OCI-LY7 (cell line): ENCODE measurements at regions not wholly inside any gene's neighbourhood (a gene's known extent, or its start where the extent isn't known, plus 50 kb on each side); places are given as distances from the start of the nearest gene placed in this dataset.

Experiments used
- BruUV-seq: library from RNA; stranded (reverse); fragments of 400-500 nt; replicated peaks from 2 replicates; lab custom pipeline; 2021; lab: Mats Ljungman, UMichigan
- CTCF ChIA-PET: fragments of 300-600 bp; sonication (Branson Sonifier 250); formaldehyde crosslinking; loops from one replicate; lab custom pipeline; 2022; ENCODE audit warnings: antibody characterized with exemption; ENCODE audit not compliant: unreplicated experiment; lab: Charles Lee
- POLR2A ChIA-PET: fragments of 300-600 bp; sonication (Branson Sonifier 250); formaldehyde crosslinking; loops from one replicate; lab custom pipeline; 2022; ENCODE audit warnings: antibody characterized with exemption; lab: Charles Lee
- DNase-seq: peaks from one replicate; pipeline ENCODE4 v3.0.0-alpha.2; 2015; ENCODE audit warnings: low spot score
- H2AFZ ChIP-seq: fragments of 200-600 bp; sonication (generic), shearing (Covaris generic); 2 replicates; pipeline ENCODE4 v1.6.1; 2014; ENCODE audit warnings: mild to moderate bottlenecking, antibody characterized with exemption, low read length, moderate library complexity
- H3K27ac ChIP-seq: fragments of 200-600 bp; sonication (generic); 2 replicates; pipeline ENCODE4 v1.5.1; 2014; ENCODE audit warnings: mixed run types, low read depth, mild to moderate bottlenecking, moderate library complexity, low read length, inconsistent platforms; ENCODE audit not compliant: poor library complexity, severe bottlenecking
- H3K36me3 ChIP-seq: fragments of 200-600 bp; sonication (generic); 2 replicates; pipeline ENCODE4 v1.6.1; 2014; ENCODE audit warnings: mild to moderate bottlenecking, antibody characterized with exemption, low read length, moderate library complexity, mixed read lengths; ENCODE audit not compliant: insufficient read depth
- H3K4me1 ChIP-seq: fragments of 200-600 bp; sonication (generic); 2 replicates; pipeline ENCODE4 v1.5.1; 2014; ENCODE audit warnings: mild to moderate bottlenecking, low read length; ENCODE audit not compliant: insufficient read depth, poor library complexity, severe bottlenecking
- H3K4me2 ChIP-seq: fragments of 200-600 bp; sonication (generic); 2 replicates; pipeline ENCODE4 v1.6.1; 2014; ENCODE audit warnings: mild to moderate bottlenecking, low read length
- H3K4me3 ChIP-seq: fragments of 200-600 bp; sonication (generic); 2 replicates; pipeline ENCODE4 v1.5.1; 2014; ENCODE audit warnings: mild to moderate bottlenecking, low read depth, low read length; ENCODE audit not compliant: poor library complexity, severe bottlenecking
- H3K79me2 ChIP-seq: fragments of 200-600 bp; sonication (generic); 2 replicates; pipeline ENCODE4 v1.6.1; 2016; ENCODE audit warnings: low read depth, mild to moderate bottlenecking, low read length, moderate library complexity, mixed read lengths; ENCODE audit not compliant: insufficient read depth
- H3K9me2 ChIP-seq: fragments of 200-600 bp; sonication (generic); 2 replicates; pipeline ENCODE4 v1.6.1; 2016; ENCODE audit warnings: mild to moderate bottlenecking, low read length, mixed read lengths; ENCODE audit not compliant: insufficient read depth
- H3K9me3 ChIP-seq: fragments of 200-600 bp; sonication (generic); 2 replicates; pipeline ENCODE4 v1.6.1; 2014; ENCODE audit warnings: mild to moderate bottlenecking, mixed run types, low read length, mixed read lengths
- H4K20me1 ChIP-seq: fragments of 200-600 bp; sonication (generic); 2 replicates; pipeline ENCODE4 v1.6.1; 2014; ENCODE audit warnings: mild to moderate bottlenecking, antibody characterized with exemption, low read length, moderate library complexity, mixed read lengths; ENCODE audit not compliant: insufficient read depth
- CTCF ChIP-seq: fragments of 200-600 bp; sonication (generic); conservative IDR thresholded peaks from 2 replicates; pipeline ENCODE4 v1.5.1; 2014; ENCODE audit warnings: mild to moderate bottlenecking, antibody characterized with exemption, low read length, moderate library complexity, mixed read lengths
- EZH2phosphoT487 ChIP-seq: fragments of 200-600 bp; sonication (generic); IDR thresholded peaks from 2 replicates; pipeline ENCODE4 v1.6.1; 2018; ENCODE audit warnings: low read depth, borderline replicate concordance, mild to moderate bottlenecking, mixed run types, antibody characterized with exemption, low read length, moderate library complexity, mixed read lengths
- intact Hi-C: fragments of 100-400 bp; cut with micrococcal nuclease; formaldehyde crosslinking; loops from one replicate; pipeline ENCODE4 v1.10.0; 2022; ENCODE audit not compliant: unreplicated experiment

GRCh38 chr3:43965656-43966055, 274.9 kb downstream of the ABHD5 start:
- BruUV-seq = no TSS peak
- intact Hi-C loops = no loop called here
- no peak for DNase-seq
- Histone ChIP-seq H3K4me1 (peaks cover 8% of the 10 kb centered on the region), H3K79me2 (no peaks in the 10 kb centered on the region), H3K4me3 (no peak overlapping the region), H3K9me3 (no peaks in the 10 kb centered on the region), H4K20me1 (no peaks in the 10 kb centered on the region), H2AFZ (no peak overlapping the region), H3K4me2 (peak overlapping the region; percentile 27; the same call in 1 of the 2 replicates), H3K9me2 (no peaks in the 10 kb centered on the region), H3K36me3 (no peaks in the 10 kb centered on the region), H3K27ac (no peak overlapping the region)
- ChIA-PET CTCF (no interaction called here), POLR2A (interaction anchor here (1.0 to 1.2 kb wide), 2 partner anchors 10 to 11 kb away, joined by 4 to 7 read pairs; no protein-coding TSS in a partner anchor)
- TF ChIP-seq EZH2phosphoT487 (no peak), CTCF (no peak)

- Histone ChIP-seq H3K36me3 (no peaks in the 10 kb centered on the region), H4K20me1 (no peaks in the 10 kb centered on the region), H3K4me3 (no peak overlapping the region), H3K79me2 (no peaks in the 10 kb centered on the region), H3K9me2 (no peaks in the 10 kb centered on the region), H3K27ac (no peak overlapping the region), H3K4me1 (peaks cover 8% of the 10 kb centered on the region), H2AFZ (no peak overlapping the region), H3K4me2 (peak overlapping the region; percentile 27; the same call in 1 of the 2 replicates), H3K9me3 (no peaks in the 10 kb centered on the region)
- no peak for DNase-seq
- BruUV-seq = no TSS peak
- TF ChIP-seq EZH2phosphoT487 = no peak
- no peak for TF ChIP-seq CTCF
- POLR2A ChIA-PET = interaction anchor here (0.8 kb wide), 1 partner anchor 8 kb away, joined by 3 read pairs; no protein-coding TSS in a partner anchor
- intact Hi-C loops = no loop called here
- CTCF ChIA-PET = no interaction called here
These were observed 275.4 kb downstream of the ABHD5 start for GRCh38 chr3:43966126-43966525.

GRCh38 chr3:43966530-43966929, 275.2 kb upstream of the TOPAZ1 start:
- Histone ChIP-seq H3K4me1 (peaks cover 8% of the 10 kb centered on the region), H3K36me3 (no peaks in the 10 kb centered on the region), H3K9me2 (no peaks in the 10 kb centered on the region), H3K79me2 (no peaks in the 10 kb centered on the region), H3K27ac (no peak overlapping the region), H3K4me2 (no peak overlapping the region), H3K9me3 (no peaks in the 10 kb centered on the region), H4K20me1 (no peaks in the 10 kb centered on the region), H3K4me3 (no peak overlapping the region), H2AFZ (no peak overlapping the region)
- TF ChIP-seq CTCF = no peak
- TF ChIP-seq EZH2phosphoT487 = no peak
- ChIA-PET CTCF (no interaction called here), POLR2A (interaction anchor here (0.8 kb wide), 1 partner anchor 9 kb away, joined by 3 read pairs; no protein-coding TSS in a partner anchor)
- intact Hi-C loops = no loop called here
- BruUV-seq = no TSS peak
- DNase-seq = no peak
